MM.1S (cell line): ENCODE measurements at regions not wholly inside any gene's neighbourhood (a gene's known extent, or its start where the extent isn't known, plus 50 kb on each side); places are given as distances from the start of the nearest gene placed in this dataset.

Source experiments
- EZH2 ChIP-seq: fragments of 300-600 bp; sonication (generic); optimal IDR thresholded peaks from 2 replicates; pipeline ENCODE3; 2017; ENCODE audit warnings: low read depth, mild to moderate bottlenecking, antibody characterized with exemption, low read length, mixed read lengths
- TF ChIP-seq, protein P1 (sequence below): fragments of 300-600 bp; sonication (generic); IDR thresholded peaks from 2 replicates; pipeline ENCODE4 v1.5.1; 2016; ENCODE audit warnings: antibody characterized with exemption, low read length, mixed read lengths

DNA sequence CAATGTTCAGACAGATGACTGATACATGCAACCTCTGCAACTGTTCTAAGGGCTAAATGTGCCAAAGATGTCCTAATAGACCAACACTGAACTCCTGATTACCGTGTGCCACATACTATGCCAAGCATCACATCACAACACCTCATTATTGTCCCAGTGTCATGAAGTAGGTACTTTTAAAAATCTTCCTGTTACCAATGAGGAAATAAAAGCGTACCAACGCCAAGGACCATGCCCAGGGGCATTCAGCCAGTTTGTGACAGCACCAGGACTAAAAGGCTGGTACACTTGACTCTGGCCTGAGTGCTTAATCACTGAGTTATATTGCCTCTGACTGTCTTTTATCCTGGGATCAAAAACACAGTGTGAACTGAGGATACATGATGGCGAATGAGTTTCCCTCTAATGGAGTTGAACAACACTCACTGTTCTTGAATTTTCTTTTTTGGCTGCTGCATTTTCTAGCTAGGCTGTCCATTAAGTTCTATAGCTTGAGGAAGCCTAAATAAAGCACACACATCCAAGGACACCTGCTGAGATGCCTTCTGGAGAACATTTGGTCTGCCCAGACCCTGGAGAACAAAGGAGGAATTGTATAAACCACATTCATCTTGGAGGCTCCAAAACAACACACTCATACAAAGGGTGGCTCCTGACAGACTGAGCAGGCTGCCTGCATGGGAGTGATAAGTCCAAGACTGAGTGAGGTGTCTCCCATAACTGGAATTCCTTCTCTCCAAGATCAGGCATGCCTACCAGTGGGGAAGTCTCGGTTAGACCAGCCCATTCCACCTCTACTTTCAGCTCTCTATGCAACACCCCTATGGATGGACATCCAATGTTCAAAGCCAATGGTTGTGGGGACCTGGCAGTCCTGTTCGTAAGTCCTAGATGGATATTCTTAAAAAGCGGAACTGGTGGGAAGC, 126.7 kb upstream of the PRICKLE2 start:
- TF ChIP-seq, protein P1, sequence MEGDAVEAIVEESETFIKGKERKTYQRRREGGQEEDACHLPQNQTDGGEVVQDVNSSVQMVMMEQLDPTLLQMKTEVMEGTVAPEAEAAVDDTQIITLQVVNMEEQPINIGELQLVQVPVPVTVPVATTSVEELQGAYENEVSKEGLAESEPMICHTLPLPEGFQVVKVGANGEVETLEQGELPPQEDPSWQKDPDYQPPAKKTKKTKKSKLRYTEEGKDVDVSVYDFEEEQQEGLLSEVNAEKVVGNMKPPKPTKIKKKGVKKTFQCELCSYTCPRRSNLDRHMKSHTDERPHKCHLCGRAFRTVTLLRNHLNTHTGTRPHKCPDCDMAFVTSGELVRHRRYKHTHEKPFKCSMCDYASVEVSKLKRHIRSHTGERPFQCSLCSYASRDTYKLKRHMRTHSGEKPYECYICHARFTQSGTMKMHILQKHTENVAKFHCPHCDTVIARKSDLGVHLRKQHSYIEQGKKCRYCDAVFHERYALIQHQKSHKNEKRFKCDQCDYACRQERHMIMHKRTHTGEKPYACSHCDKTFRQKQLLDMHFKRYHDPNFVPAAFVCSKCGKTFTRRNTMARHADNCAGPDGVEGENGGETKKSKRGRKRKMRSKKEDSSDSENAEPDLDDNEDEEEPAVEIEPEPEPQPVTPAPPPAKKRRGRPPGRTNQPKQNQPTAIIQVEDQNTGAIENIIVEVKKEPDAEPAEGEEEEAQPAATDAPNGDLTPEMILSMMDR: no peak
- no peak for TF ChIP-seq EZH2
